NCI-H2107 (cell line): ENCODE measurements at regions not wholly inside any gene's neighbourhood (a gene's known extent, or its start where the extent isn't known, plus 50 kb on each side); places are given as distances from the start of the nearest gene placed in this dataset.
"Not testable (repeated sequence)": the region's sequence is repeated elsewhere in the genome, so short reads cannot be mapped to it uniquely, and the experiment has no call there.

Source experiments
- DNase-seq: peaks from one replicate; lab custom pipeline; 2025; lab: John Stamatoyannopoulos, UW

DNA sequence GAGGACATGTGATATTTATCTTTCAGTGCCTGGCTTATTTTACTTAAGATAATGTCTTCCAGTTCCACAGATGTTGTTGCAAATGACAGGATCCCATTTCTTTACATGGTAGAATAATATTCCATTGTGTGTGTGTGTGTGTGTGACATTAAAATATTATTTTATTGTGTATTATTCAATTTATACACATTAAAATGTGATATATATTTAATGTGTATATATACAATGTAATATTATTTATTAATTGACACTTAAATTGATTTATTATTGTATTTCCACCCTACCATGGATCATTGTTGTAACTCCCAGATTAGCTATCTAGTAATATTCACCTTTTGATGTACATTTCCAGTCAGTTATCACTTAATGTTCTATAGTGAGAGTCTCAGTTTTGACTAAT, 1422.5 kb upstream of the ADGRB3 start:
- no peak for DNase-seq

DNA sequence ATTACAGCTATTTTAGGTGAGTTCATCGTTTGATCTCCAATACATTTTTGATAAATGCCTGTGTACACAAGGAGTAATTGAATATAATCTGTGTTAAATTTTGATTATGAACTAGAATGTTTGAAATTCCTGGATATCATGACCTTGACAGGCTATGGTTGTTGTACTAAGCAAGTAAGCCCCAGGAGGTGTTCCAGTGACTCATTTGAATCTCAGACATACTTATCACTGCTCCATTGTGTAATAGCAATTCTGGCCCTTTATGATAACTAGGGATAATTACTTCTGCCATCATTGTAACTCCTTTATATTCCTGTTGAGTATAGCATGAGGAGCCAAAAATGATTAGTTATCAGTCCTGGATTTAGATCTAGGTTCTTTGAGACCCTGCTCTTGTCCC, 1424.6 kb upstream of the ADGRB3 start:
- DNase-seq: no peak

DNA sequence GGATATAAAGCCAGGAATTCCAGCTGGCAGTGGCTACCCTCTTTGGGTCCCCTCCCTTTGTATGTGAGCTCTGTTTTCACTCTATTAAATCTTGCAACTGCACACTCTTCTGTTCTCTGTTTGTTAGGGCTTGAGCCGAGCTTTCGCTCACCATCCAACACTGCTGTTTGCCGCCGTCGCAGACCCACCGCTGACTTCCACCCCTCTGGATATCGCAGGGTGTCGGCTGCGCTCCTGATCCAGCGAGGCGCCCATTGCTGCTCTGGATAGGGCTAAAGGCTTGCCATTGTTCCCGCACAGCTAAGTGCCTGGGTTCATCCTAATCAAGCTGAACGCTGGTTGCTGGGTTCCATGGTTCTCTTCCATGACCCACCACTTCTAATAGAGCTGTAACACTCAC, 1433.5 kb upstream of the ADGRB3 start:
- DNase-seq: no peak

DNA sequence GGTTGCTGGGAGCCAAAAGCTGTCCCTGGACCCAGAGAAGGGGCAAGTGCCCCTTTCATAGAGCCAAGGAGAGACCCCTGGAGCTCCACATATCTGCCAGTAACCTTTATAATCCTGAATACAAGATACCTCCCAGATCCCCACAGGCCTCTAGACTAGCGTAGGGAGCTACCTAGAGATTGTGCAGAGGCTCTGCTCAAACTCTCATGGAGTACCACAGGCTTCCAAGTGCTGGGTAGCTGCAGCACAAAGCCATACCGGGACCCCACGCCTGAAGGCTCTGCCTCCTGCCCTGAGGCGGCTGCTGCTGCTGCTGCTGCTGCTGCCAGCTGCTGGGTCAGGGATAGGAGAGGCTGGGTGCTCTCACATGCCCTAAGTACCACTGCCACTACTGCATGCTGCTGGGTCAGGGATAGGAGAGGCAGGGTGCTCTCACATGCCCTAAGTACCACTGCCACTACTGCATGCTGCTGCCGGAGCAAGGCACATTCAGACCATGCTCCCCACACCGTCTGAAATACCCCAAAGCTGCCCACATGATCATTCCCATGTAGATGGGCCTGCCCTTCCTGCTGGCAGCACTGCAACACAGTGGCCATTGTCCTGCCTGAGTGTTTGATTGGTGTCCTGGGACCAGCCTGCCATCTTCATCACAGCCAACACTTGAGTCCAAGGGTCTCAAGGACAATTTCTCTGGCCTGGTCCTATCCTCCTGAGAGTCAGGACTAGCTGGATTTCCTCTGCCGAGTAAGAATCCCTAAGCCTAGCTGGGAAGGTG, 1434.3 kb upstream of the ADGRB3 start:
- no peak for DNase-seq

DNA sequence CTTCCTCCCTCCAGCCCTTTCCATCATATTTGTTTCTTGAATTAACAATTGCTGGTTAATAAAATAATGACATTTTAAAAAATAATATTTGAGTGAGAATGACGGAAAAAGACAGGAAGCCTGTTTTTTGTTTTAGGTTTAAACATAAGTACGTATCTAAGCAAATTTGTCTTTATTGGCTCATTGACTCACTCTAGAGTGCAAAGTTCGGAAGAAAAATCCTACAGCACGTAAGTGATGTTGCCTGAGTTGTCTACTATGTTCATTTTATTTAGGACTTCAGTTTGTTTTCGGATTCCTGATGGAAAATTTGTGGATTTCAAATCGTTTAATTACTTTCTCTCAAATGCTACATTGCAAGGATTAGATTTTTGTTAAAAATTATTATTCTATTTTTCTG, 1435.7 kb upstream of the ADGRB3 start:
- no peak for DNase-seq

DNA sequence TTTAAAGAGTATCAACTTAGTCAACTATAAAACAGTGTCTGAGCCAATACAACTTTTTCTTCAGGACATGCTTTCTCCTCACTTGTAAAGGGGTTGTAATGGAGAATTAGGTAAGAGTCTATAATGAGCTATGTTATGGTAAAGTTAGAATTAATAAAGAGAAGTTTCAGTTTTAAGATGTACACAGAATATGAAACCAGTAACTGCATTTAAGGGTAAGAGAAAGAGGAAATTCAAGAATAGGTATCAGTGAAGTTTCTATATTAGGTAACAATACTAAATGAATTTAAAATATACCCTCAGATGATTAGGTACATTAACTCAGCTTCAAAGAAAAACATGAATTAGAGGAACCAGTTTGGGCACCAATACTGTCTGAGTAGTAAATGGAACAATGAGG, 1444.3 kb upstream of the ADGRB3 start:
- DNase-seq: no peak

DNA sequence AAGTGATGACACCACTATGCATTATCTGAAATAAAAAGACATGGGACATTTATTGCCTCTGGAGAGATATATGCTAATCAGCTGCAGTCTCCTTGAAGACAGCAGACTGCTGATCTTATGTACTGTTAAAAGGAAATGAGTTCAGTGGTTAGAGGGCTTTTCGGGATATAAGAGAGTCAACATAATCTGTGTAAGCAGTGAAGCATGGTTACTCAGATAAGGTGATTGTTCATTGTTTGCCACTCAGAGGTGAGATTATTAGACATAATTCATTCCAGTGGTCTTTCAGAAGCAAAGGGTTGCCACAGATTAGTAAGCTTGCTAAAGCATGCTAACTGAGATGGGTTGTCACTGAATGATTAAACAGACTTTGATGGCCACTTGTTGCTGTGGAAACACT, 1450.7 kb upstream of the ADGRB3 start:
- no peak for DNase-seq

DNA sequence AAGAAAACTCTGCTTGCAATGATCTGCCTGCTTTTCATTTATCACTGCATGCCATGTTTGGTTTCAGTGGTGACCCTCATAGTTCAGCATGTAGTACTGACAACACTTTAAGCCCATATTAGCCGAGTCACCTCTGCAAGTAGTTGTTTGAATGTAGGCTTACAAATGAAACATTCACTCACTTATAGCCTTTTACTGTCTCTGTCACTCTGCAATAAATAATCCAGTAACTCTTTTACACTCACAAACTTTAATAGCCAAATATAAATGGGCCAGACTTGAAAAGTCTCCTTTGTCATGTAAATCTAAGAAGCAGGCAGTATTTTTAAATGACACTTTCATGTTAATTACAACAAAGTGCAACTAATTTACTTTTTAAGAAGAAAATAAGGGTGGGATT, 1460.0 kb upstream of the ADGRB3 start:
- DNase-seq: no peak

DNA sequence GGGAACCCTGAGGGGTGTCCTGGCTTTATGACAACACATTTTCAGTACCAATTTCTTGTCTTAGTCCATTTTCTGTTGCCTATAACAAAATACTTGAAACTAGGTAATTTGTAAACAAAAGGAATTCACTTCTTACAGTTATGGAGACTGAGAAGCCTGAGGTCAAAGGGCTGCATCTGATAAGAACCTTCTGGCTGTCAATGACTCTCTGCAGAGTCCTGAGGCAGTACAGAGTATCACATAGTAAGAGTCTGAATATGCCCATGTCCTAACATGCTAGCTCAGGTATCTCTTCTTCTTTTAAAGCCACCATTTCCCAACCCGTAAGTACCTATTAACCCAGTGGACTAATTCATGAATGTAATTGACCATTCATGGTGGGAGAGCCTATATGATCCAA, 1458.6 kb upstream of the EYS start:
- no peak for DNase-seq

DNA sequence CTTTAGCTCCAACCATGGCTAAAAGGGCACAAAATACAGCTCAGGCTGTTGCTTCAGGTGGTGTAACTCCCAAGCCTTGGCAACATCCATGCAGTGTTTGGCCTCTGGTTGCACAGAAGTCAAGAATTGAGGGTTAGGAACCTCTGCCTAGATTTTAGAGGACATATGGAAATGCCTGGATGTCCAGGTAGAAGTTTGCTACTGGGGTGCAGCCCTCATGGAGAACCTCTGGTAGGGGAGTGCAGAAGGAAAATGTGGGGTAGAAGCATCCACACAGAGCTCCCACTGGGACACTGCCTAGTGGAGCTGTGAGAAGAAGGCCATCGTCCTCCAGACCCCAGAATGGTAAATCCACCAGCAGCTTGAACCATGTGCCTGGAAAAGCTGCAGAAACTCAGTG, 1453.8 kb upstream of the EYS start:
- DNase-seq: no peak

DNA sequence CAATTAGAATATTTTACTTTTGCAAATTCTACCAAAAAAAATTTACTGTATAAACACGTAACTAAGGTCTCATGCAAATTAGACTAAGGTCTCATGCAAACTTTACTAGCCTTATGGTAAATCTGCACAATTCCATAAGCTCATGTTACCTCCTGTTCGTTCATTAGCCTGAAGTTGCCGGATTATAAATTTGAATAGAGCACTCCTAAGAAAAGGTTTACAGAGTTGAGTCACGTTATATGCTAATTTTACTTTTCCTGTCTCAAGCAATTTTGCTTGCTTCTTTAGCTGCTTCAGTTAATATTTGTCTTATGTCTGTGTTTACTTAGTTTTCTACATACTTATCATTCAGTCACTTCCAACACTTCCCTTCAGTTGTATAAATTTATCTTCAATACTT, 1434.0 kb upstream of the EYS start:
- DNase-seq: no peak

DNA sequence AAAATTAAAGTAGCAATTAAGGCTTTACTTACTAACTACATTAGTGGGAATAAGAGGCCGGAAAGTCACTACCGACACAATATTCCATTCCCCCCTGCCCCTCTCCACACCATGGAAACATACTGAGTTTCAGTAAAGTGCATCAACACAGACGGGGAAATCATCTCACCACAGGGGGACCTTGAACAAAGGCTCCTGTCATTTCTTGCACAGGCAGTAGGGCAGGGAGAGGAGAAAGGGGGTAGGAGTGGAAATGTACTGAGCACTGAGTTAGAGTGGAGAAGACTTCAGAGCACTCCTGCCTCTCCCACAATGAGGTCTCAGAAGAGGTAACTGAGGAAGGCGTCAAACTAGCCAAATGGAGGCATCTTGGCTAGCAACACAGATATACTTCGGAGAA, 1426.9 kb upstream of the EYS start:
- no peak for DNase-seq

DNA sequence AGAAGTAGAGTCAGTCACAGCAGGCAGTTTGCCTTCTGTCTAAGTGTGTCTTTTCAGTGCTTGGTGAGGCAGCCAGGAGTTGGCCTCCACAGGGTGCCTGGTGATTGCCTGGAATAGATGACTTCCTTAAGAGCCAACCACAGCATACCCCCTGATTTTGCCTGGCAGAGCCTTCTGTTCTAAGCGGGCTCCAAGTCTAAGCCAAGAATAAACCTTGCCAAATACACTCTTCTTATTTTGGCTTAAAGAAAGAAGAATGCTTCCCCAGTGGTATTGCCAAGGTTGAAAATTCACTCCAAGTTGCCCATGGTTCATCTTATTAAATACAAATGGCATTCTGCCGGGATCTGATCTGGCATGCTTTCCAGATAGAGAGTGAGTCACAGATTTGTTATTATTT, 1424.8 kb upstream of the EYS start:
- no peak for DNase-seq

DNA sequence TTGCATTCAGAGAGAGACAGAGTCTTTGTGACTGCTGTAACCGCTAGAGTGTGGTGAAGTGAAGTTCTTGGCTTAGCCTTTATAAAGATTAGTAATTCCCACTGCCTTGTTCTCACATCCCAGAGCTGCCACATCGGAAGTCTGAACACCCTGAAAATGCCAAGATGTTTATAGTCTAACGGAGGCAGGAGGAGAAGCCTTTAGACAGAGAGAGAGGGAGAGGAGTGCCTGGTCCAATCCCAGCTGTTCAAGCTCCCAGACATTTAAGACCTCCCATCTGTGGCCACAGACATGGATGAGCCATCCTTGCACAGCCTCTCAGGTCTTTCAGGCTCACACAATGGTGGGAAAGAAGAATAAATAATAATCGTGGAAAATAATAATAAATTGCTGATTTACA, 1422.8 kb upstream of the EYS start:
- DNase-seq: no peak

DNA sequence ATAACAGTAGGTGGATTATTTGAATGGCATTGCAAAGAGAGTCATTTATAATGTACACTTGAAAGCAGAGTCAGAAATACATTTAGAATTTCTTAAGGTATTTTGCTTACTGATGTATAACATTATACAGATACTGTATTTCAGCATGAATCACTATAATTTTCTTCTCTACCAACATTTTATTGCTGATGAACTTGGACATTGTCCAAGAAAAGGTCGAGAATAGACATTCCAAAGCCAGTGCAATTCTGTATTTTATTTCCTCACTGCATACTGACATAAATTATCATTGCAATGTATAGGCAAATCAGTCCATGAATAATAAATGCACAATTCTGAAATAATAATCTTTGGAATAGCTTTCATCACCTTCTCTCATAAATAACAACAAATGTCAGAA, 1420.0 kb upstream of the EYS start:
- DNase-seq: no peak

DNA sequence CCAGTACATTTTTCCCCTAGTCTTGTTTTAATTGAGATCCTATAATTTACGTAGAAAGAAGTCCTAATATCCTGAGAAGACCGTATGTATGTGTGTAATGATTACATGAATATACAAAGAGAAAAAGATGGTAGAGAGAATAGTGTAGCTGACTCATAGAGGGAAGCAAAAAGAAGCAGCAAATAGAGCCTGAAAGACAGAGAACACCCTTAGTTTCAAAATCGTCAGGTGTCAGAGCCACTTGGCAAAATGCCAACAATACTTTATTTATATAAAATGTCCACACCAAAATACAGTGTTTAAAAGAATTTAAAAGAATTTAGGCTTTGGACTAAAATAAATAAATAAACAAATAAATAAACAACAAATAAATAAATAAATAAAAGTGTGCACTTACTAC, 1414.1 kb upstream of the EYS start:
- DNase-seq: no peak

DNA sequence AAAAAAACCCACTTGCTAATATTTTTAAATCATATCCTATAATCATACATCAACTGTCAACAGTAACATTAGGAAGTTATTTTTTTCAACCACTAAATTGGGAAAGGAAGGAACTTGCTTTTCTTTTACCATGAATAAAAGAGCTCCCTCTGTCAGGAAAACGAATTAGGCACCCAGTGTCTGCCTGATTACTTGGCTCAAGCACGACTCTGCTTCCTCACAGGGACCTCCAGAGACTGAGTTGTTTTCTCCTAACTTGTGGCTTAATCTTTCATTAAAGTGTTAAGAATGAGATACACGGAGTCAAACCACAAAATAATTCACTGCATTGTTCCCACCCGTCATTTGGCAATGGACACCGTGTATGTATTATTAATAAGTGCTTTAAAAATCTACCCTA, 1405.1 kb upstream of the EYS start:
- no peak for DNase-seq

DNA sequence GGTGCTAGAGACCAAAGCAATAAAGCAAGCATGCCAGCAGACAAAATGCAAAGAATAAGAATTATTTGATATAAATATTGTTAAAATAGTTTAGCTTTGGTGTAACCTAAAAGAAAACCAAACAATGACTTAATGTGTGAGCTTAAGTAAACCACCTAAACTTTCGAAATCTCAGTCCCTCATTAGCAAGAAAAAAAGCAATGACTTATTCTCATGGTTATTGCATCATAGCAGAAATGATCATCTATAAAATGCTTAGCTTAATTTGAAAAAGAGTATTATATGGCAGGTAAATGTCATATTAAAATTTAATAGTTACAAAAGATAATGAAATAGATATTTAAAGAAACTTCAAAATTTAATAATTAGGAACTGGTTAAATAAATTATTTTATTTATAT, 1395.7 kb upstream of the EYS start:
- no peak for DNase-seq

DNA sequence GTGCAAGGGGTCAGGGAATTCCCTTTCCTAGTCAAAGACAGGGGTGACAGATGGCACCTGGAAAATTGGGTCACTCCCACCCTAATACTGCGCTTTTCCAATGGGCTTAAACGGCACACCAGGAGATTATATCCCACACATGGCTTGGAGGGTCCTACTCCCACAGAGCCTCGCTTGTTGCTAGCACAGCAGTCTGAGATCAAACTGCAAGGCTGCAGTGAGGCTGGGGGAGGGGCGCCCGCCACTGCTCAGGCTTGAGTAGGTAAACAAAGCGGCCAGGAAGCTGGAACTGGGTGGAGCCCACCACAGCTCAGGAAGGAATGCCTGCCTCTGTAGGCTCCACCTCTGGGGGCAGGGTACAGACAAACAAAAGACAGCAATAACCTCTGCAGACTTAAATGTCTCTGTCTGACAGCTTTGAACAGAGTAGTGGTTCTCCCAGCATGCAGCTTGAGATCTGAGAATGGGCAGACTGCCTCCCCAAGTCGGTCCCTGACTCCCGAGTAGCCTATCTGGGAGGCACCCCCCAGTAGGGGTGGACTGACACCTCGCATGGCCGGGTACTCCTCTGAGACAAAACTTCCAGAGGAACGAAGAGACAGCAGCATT, 1388.7 kb upstream of the EYS start:
- not testable (repeated sequence) for DNase-seq

DNA sequence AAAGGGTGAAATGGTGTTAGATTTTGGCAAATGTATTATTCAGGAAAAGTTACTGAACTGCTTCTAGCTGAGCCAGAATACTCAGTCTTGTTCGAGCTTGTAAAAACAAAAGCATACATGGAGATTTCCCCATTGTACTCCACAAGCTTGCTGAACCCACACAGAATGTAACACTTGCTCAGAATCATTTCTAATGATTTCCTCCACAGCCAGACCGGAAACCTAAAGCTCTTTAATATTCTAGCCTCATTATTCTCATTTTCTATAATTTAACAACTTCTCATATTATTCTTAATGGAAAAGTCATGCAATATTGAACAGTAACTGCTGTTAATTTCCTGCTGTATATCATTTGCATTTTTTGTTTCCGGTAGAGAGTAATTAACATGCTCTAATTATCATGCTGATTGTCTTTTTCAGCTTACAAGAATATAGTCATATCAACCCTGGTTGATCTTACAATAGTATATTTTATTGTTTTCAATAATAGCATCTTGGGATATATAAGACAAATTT, 1387.5 kb upstream of the EYS start:
- no peak for DNase-seq

DNA sequence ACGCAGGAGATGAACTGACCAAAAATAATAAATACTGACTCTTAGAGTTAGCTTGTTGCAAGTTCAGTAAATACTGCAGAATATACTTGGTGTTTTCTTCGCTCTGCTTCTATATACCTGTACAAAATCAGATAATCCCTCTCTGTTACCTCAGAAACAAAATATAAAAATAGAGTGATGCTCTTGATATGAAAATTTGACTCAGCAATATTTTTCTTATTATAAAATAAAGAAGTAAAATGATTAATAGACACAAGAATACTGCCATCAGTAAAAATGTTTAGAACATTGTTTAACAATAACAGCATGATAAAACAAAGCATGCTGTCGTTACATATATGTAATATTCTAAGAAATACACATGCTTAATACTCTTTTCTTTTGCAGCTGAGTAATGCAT, 1366.9 kb upstream of the EYS start:
- no peak for DNase-seq

DNA sequence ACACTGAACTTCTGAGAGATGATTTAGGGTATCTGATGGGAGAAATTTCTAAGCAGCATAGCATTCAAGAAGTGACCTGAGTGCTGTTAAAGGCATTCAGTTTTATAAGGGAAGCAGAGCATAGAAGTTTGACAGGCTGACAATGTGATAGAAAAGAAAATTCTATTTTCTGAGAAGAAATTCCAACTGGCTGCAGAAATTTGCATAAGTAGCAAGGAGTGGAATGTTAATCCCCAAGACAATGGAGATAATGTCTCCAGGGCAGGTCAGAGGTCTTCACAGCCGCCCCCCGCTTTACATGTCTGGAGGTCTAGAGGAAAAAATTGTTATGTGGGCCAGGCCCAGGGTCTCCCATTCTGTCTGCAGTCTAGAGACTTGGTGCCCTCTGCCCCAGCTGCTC, 1361.8 kb upstream of the EYS start:
- no peak for DNase-seq

DNA sequence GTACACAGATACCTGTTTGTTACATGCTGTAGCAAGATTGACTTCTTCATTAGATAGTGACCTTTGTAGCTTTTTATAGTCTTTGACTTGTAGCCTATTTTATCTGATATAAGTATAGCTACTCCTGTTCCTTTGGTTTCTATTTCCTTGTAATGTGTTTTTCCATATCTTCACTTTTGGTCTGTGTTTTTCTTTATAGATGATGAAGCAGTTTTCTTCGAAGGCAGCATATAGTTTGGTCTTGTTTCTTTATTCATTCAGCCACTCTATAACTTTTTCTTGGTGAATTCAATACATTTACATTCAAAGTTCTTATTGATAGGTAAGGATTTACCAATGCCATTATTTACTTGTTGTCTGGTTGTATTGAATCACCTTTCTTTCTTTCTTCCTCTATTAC, 1357.3 kb upstream of the EYS start:
- no peak for DNase-seq

DNA sequence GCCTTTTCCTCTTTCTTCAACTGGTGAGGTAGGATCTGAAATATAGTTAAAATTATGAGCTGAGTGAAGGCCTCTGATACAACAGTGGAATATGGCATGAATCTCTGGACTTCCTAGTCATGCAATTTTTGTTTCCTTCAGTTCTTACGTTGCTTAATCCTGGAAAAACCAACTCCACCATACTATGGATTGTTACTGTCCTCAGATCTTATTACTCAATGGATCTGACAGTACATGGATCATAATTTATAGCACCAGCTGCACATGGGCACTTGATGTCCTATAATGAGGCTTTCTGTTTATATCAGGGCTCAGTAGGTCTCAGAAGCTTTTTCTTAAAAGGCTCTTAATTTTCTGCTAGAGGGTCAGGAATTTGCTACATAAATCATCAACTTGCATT, 1341.0 kb upstream of the EYS start:
- DNase-seq: no peak
